CD4-positive, alpha-beta T cell (primary cell): ENCODE measurements at regions not wholly inside any gene's neighbourhood (a gene's known extent, or its start where the extent isn't known, plus 50 kb on each side); places are given as distances from the start of the nearest gene placed in this dataset.

Source experiments
- ATAC-seq: fragments of 200-7000 bp; cut with Tn5 transposase; one replicate; pipeline ENCODE4 v1.10.0; 2022; ENCODE audit warnings: mild to moderate bottlenecking; ENCODE audit not compliant: poor library complexity
- CTCF ChIA-PET: fragments of 350-600 bp; sonication (Branson Sonifier 250); formaldehyde crosslinking; loops from one replicate; lab custom pipeline; 2021; ENCODE audit warnings: antibody characterized with exemption, inconsistent platforms; lab: Charles Lee
- POLR2A ChIA-PET: fragments of 350-600 bp; sonication (Branson Sonifier 250); formaldehyde crosslinking; loops from one replicate; lab custom pipeline; 2021; ENCODE audit warnings: antibody characterized with exemption, inconsistent platforms; lab: Charles Lee
- DNase-seq, 14 experiments: peaks; one replicate each; pipeline ENCODE4 v3.0.0-alpha.2; 2013 to 2020; ENCODE audit warnings: mixed read lengths in 2 of 14
- H3K27ac ChIP-seq, 2 donors: one replicate each; pipeline versions ENCODE4 v1.5.1 to v1.7.0; 2013; ENCODE audit warnings: low read length in 2 of 2, low read depth in 1 of 2, mild to moderate bottlenecking in 1 of 2
- H3K27me3 ChIP-seq, 2 experiments: 1 replicate in 1 of 2; 2 replicates in 1 of 2; pipeline versions ENCODE4 v1.6.1 to v1.7.0; 2013; ENCODE audit warnings: low read length in 2 of 2, control low read depth in 1 of 2, mild to moderate bottlenecking in 1 of 2, moderate library complexity in 1 of 2; ENCODE audit not compliant: insufficient read depth in 2 of 2, control insufficient read depth in 1 of 2
- H3K36me3 ChIP-seq: one replicate; pipeline ENCODE4 v1.6.1; 2013; ENCODE audit warnings: low read length, control low read depth; ENCODE audit not compliant: insufficient read depth
- H3K4me1 ChIP-seq: one replicate; pipeline ENCODE4 v1.6.1; 2013; ENCODE audit warnings: low read length, control low read depth; ENCODE audit not compliant: insufficient read depth
- H3K4me3 ChIP-seq: one replicate; pipeline ENCODE4 v1.5.1; 2013; ENCODE audit warnings: mild to moderate bottlenecking, low read length, moderate library complexity
- H3K9me3 ChIP-seq, 2 experiments: 1 replicate in 1 of 2; 2 replicates in 1 of 2; pipeline versions ENCODE4 v1.6.1 to v1.7.0; 2013; ENCODE audit warnings: low read length in 2 of 2, mild to moderate bottlenecking in 2 of 2, control low read depth in 1 of 2, moderate library complexity in 1 of 2; ENCODE audit not compliant: control insufficient read depth in 1 of 2, insufficient read depth in 1 of 2
- H3K27ac Mint-ChIP-seq: one replicate; pipeline ENCODE4 v1.8.0; 2020; ENCODE audit warnings: mixed read lengths
- H3K27me3 Mint-ChIP-seq: one replicate; pipeline ENCODE4 v1.8.0; 2021; ENCODE audit warnings: mixed read lengths
- H3K36me3 Mint-ChIP-seq: one replicate; pipeline ENCODE4 v1.8.0; 2021; ENCODE audit warnings: low read depth, mixed read lengths
- H3K4me1 Mint-ChIP-seq: one replicate; pipeline ENCODE4 v1.8.0; 2021; ENCODE audit warnings: low read depth, mixed read lengths
- H3K4me3 Mint-ChIP-seq: one replicate; pipeline ENCODE4 v1.8.0; 2020; ENCODE audit warnings: mild to moderate bottlenecking, mixed read lengths
- H3K9me3 Mint-ChIP-seq: one replicate; pipeline ENCODE4 v1.8.0; 2020; ENCODE audit warnings: mixed read lengths
- intact Hi-C, 2 experiments: fragments of 100-400 bp; cut with DNase I in 1 of 2; cut with micrococcal nuclease in 1 of 2; formaldehyde crosslinking; loops; one replicate each; pipeline versions ENCODE4 v1.15.1 to v1.9.0; 2023 to 2025; cut with DNase I, micrococcal nuclease
- TF ChIP-seq, protein P1 (sequence below): fragments of 200-600 bp; IDR thresholded peaks from one replicate; pipeline ENCODE4 v1.8.0; 2022; ENCODE audit warnings: antibody characterized with exemption, mild to moderate bottlenecking

DNA sequence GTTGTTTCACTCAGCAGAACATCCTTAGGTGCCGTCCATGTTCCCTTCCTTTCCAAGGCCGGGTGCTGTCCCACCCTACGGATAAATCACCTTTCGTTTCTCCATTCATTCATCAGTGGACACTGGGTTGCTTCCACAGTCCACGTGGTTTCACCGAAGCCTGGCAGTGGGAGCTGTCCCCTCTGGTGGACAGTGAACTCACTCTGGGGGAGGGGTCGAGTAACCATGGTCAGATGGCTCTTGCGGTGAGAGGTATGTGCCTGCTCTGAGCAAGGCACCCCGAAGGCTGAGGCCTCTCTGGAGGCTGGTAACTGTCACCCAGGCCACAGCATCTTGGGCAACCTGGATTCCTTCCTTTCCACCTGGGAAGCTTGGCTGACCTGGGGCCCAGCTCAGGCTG, 61.5 kb upstream of the TWIST2 start:
- H3K4me1 Mint-ChIP-seq, result no peaks in the 10 kb centered on the region
- ChIA-PET CTCF (no interaction called here), POLR2A (no interaction called here)
- no peaks in the 10 kb centered on the region for H3K9me3 Mint-ChIP-seq
- TF ChIP-seq, protein P1, sequence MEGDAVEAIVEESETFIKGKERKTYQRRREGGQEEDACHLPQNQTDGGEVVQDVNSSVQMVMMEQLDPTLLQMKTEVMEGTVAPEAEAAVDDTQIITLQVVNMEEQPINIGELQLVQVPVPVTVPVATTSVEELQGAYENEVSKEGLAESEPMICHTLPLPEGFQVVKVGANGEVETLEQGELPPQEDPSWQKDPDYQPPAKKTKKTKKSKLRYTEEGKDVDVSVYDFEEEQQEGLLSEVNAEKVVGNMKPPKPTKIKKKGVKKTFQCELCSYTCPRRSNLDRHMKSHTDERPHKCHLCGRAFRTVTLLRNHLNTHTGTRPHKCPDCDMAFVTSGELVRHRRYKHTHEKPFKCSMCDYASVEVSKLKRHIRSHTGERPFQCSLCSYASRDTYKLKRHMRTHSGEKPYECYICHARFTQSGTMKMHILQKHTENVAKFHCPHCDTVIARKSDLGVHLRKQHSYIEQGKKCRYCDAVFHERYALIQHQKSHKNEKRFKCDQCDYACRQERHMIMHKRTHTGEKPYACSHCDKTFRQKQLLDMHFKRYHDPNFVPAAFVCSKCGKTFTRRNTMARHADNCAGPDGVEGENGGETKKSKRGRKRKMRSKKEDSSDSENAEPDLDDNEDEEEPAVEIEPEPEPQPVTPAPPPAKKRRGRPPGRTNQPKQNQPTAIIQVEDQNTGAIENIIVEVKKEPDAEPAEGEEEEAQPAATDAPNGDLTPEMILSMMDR, result no peak
- ATAC-seq (no peak), DNase-seq (no peak)
- H3K4me3 ChIP-seq, result no peak overlapping the region
- no peaks in the 10 kb centered on the region for H3K36me3 Mint-ChIP-seq
- no peak overlapping the region for H3K27ac Mint-ChIP-seq
- H3K4me1 ChIP-seq, result peaks cover 2% of the 10 kb centered on the region
- peaks cover 23% of the 10 kb centered on the region for H3K27me3 Mint-ChIP-seq
- peaks cover 0 to 5% of the 10 kb centered on the region in 2 experiments for H3K9me3 ChIP-seq
- H3K36me3 ChIP-seq, result no peaks in the 10 kb centered on the region
- H3K27me3 ChIP-seq, result no peaks in the 10 kb centered on the region
- no peak overlapping the region for H3K27ac ChIP-seq
- intact Hi-C loops, result loop anchor here in 1 of 2 experiments (5.0 kb wide), 2 partner anchors 429 to 529 kb away; no protein-coding TSS in a partner anchor
- H3K4me3 Mint-ChIP-seq, result no peak overlapping the region

DNA sequence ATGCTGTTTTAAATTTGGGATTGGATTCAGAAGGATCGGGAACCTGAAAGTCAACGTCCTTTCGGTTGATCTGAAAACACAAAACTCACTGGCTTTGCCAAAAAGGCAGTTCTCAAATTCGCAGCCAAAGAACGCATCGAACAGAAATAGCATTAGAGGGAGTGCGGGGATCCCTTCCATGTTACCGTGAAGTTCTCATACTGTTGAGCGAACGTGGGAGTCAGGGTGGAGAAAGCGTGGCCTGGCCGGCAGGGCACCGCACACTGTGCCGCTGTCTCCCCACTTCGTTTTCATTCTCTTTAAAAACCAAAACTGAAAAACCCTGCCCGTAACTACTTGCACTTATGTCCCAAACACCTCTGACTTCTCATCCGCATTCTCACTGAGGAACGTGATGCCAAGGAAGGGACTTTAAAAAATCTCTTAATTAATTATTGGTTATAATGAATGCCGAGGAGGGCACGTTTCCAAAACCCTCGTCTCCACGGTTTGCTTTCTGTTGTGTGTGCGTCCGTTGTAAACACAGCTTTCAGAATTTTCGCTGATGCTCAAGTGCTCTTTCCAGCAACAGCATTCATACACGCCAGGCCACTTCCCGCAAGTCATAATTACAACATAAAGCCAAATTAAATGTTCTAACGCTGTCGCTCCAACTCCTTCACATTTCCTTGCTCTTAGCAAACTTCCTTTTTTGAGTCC, 60.9 kb upstream of the TWIST2 start:
- Mint-ChIP-seq H3K36me3 (no peaks in the 10 kb centered on the region), H3K9me3 (no peaks in the 10 kb centered on the region), H3K4me3 (no peak overlapping the region), H3K27ac (no peak overlapping the region), H3K27me3 (peaks cover 23% of the 10 kb centered on the region), H3K4me1 (no peaks in the 10 kb centered on the region)
- intact Hi-C loops, result loop anchor here in 1 of 2 experiments (5.0 kb wide), 2 partner anchors 430 to 530 kb away; no protein-coding TSS in a partner anchor
- Histone ChIP-seq H3K36me3 (no peaks in the 10 kb centered on the region), H3K4me1 (peaks cover 2% of the 10 kb centered on the region), H3K9me3 (no peaks in the 10 kb centered on the region), H3K27ac (no peak overlapping the region), H3K27me3 (no peaks in the 10 kb centered on the region), H3K4me3 (no peak overlapping the region)
- TF ChIP-seq, protein P1, result no peak
- ChIA-PET POLR2A (no interaction called here), CTCF (no interaction called here)
- DNase-seq (no peak), ATAC-seq (no peak)

DNA sequence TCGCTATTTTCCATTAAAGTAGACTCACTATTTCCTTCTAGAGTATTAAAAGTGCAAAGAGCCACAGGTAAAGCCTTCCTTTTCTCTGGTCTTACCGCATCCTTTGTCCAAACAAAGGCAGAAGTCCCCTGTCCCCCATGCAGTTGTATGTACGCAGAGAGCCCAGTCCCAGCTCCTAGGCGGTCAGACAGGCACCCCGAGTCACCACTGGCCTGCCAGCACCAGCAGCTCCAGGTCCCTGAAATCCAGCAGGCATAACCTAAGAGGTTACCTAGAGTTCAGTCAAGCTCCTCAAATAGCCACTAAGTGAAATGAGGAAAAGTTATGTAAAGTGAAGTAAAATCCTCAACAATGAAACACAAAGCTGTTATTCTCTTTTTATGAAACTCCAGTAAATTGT, 60.4 kb upstream of the TWIST2 start:
- POLR2A ChIA-PET, result no interaction called here

More for the DNA sequence above, 60.4 kb upstream of the TWIST2 start:
- no peaks in the 10 kb centered on the region for H3K9me3 Mint-ChIP-seq
- peaks cover 23% of the 10 kb centered on the region for H3K27me3 Mint-ChIP-seq
- H3K36me3 Mint-ChIP-seq, result no peaks in the 10 kb centered on the region
- Histone ChIP-seq H3K27me3 (no peaks in the 10 kb centered on the region), H3K36me3 (no peaks in the 10 kb centered on the region), H3K27ac (no peak overlapping the region), H3K4me3 (no peak overlapping the region), H3K4me1 (peaks cover 2% of the 10 kb centered on the region), H3K9me3 (no peaks in the 10 kb centered on the region)
- ATAC-seq, result no peak
- intact Hi-C loops, result loop anchor here in 1 of 2 experiments (5.0 kb wide), 2 partner anchors 430 to 530 kb away; no protein-coding TSS in a partner anchor
- H3K27ac Mint-ChIP-seq, result no peak overlapping the region
- CTCF ChIA-PET, result no interaction called here
- DNase-seq, result no peak
- TF ChIP-seq, protein P1, result no peak
- no peak overlapping the region for H3K4me3 Mint-ChIP-seq
- H3K4me1 Mint-ChIP-seq, result no peaks in the 10 kb centered on the region
